B cell (primary cell): ENCODE measurements at regions not wholly inside any gene's neighbourhood (a gene's known extent, or its start where the extent isn't known, plus 50 kb on each side); places are given as distances from the start of the nearest gene placed in this dataset.
"Not testable (repeated sequence)": the region's sequence is repeated elsewhere in the genome, so short reads cannot be mapped to it uniquely, and the experiment has no call there.

ENCODE experiments used
- EZH2 ChIP-seq: IDR thresholded peaks from 2 replicates; pipeline ENCODE4 v1.6.1; 2012; ENCODE audit warnings: borderline replicate concordance, low read depth, mild to moderate bottlenecking, moderate library complexity, low read length; ENCODE audit not compliant: insufficient read depth, poor library complexity, severe bottlenecking
- TF ChIP-seq, protein P1 (sequence below): fragments of 200-600 bp; IDR thresholded peaks from one replicate; pipeline ENCODE4 v1.8.0; 2022; ENCODE audit warnings: antibody characterized with exemption, mild to moderate bottlenecking

DNA sequence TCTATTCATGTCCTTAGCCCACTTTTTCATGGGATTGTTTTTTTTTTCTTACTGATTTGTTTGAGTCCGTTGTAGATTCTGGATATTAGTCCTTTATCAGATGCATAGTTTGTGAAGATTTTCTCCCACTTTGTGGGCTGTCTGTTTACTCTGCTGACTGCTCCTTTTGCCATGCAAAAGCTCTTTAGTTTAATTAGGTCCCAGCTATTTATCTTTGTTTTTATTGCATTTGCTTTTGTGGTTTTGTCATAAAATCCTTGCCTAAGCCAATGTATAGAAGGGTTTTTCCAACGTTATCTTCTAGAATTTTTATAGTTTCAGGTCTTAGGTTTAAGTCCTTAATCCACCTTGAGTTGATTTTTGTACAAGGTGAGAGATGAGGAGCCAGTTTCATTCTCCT lies 358.9 kb downstream of the ADAMTS20 start:
- TF ChIP-seq, protein P1, sequence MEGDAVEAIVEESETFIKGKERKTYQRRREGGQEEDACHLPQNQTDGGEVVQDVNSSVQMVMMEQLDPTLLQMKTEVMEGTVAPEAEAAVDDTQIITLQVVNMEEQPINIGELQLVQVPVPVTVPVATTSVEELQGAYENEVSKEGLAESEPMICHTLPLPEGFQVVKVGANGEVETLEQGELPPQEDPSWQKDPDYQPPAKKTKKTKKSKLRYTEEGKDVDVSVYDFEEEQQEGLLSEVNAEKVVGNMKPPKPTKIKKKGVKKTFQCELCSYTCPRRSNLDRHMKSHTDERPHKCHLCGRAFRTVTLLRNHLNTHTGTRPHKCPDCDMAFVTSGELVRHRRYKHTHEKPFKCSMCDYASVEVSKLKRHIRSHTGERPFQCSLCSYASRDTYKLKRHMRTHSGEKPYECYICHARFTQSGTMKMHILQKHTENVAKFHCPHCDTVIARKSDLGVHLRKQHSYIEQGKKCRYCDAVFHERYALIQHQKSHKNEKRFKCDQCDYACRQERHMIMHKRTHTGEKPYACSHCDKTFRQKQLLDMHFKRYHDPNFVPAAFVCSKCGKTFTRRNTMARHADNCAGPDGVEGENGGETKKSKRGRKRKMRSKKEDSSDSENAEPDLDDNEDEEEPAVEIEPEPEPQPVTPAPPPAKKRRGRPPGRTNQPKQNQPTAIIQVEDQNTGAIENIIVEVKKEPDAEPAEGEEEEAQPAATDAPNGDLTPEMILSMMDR = not testable (repeated sequence)
- TF ChIP-seq EZH2 = not testable (repeated sequence)
